NCI-H2029 (cell line): ENCODE measurements at regions not wholly inside any gene's neighbourhood (a gene's known extent, or its start where the extent isn't known, plus 50 kb on each side); places are given as distances from the start of the nearest gene placed in this dataset.

ENCODE experiments used
- DNase-seq: peaks from one replicate; lab custom pipeline; 2025; lab: John Stamatoyannopoulos, UW

DNA sequence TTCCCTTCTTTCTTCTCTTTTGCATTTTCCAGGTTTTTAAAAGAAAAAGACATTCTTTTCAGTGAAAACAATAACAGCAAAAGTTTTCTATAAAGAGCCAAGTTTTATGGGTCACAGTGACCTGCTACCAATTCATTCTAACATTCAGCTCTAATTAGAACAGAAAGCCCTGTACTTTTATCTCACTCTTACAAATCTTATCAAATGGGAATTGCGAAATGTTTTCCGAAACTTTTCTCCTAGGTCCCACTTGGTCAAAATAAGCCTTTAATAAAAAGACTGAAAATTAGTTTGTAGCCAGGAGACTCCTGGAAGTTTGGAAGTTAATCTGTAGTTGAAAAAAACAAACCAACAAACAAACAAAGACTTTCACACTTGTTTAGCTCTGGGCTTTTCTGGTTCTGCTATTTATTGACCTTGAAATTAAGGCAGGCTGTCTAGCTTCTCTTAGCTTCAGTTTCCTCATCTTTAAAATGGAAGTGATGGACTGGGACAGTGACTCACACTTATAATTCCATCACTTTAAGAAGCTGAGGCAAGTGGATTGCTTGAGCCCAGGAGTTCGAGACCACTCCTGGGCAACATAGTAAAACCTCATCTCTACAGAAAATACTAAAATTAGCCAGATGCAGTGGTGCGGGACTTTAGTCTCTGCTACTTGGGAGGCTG is 613.5 kb upstream of the CDH4 start:
- no peak for DNase-seq

DNA sequence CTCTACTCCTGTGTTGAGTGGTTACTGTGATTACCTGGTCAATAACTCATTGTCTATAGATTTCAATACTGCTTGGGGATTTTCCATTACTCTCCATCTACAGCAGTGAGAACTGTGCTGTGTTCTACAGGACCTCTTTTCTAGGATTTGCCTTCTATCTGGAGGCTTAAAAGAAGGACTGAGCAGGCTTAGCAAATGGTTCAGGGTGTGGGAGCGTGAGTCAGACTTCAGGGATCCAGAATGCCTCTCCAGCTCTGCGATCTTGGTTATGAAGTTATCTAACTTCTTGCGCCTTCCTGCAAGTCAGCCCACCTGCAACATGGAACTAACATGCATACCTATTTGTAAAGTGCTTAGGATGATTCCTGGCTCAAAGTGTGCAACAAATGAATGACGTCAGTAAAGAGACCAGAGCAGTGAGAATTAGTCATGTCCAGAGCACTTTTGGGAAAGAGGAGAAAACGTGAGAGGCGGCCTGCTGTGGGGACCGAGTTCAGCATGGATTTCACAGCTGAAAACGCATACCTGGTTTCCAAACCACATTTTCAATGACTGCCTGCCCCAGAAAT is 610.1 kb upstream of the CDH4 start:
- no peak for DNase-seq

DNA sequence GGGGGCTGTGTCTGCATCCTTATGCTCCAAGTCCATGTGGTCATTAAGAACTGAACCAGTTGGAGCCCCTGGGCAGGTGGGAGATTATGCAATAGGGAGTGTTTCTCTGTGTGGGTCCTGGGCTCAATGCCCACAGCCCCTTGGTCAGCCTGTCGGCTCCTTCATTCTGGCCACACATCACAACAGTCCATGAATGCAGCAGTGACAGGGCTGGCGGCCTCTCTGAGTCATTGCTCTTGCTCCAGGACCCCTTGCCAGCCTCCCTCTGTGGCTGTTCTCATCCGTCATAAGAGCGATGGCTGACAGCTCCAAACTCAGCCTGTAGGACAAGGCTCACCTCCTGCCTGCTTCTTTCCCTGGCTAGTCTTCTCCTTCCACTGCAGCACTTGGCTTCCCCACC is 609.5 kb upstream of the CDH4 start:
- DNase-seq = no peak

DNA sequence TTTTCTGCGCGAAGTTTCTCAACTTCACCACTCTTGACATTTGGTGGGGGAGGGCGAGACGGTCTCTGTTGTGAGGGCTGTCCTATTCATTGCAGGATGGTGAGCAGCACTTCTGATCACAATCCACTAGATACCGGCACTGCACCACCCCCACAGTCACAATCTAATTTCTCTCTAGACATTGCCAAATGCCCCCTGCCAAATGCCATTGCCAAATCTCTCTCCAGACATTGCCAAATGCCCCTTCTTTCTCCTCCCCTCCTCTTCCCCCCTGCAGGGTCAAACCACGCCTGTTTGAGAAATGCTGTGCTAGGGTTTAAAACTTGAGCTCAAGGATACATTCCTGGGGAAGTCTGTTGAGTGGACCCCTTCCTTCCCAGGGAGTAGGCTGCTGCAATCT is 603.5 kb upstream of the CDH4 start:
- DNase-seq = no peak

DNA sequence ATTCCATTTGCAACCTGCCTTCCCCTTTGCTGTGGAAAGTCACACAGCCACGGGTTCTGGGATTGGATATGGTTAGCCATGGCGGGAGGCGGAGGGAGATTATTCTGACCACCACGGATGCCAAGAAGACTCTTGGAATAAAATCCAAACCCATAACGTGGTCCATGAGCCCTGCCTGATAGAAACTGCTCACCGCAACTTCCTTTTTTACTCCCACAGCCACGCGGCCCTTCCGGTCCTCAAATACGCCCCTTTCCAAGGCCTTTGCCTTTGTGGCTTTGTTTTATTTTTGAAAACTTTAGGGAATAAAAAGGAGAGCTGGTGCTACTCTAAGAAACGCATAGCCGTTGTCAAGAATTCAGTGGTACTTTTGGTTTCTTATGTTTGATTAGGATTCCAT is 602.5 kb upstream of the CDH4 start:
- DNase-seq = no peak

DNA sequence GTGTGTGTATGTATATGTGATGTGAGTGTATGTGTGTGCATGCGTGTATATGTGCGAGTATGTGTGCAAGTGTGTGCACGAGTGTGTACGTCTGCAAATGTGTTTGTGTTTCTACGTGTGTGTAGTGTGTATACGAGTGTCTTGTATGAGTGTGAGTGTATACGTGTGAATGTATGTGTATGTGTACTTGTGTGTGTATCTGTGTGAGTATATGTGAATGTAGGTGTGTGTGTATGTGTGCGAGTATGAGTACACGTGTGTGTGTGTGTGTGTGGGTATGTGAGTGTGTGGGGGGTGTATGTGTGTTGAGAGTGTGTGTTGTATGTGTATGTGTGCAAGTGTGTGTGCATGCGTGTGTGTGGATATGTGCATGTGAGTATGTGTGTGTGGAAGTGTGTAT is 602.0 kb upstream of the CDH4 start:
- no peak for DNase-seq

DNA sequence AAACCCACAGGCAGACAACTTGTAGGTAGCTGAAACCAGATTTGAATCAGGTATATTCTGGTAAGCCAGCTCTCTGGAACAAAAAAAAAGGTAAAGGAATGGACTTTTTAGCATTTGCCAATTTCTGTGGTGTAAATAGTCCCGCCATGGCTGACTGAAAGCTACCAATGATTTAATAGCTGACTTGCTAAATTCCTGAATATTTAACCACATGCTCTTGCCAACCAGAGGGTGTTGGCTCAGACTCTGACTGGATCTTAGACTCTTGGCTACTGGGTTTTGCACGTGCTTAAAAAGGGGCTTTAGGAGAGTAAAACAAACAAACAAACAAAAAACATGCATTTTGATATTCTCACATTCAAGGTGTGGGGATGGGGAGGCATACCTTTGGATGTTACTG is 600.0 kb upstream of the CDH4 start:
- no peak for DNase-seq

DNA sequence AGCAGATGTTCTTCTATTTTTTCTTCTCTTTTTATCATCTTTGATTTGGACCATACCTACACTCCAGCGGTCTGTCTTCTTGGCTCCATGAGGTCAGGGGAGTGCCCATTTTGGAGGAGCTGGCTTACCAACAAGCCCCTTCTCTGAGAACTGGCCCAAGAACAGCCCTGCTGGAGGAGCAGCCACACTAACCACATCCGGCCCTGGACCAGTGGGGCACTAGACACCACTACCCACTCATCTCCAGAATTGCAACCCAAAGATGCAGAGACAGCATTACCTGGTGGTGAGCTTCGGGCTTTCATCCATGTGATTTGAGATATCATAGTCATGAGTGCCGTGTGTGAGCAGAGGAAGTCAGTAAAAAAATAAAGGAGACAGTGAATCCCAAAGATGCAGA is 599.4 kb upstream of the CDH4 start:
- no peak for DNase-seq

DNA sequence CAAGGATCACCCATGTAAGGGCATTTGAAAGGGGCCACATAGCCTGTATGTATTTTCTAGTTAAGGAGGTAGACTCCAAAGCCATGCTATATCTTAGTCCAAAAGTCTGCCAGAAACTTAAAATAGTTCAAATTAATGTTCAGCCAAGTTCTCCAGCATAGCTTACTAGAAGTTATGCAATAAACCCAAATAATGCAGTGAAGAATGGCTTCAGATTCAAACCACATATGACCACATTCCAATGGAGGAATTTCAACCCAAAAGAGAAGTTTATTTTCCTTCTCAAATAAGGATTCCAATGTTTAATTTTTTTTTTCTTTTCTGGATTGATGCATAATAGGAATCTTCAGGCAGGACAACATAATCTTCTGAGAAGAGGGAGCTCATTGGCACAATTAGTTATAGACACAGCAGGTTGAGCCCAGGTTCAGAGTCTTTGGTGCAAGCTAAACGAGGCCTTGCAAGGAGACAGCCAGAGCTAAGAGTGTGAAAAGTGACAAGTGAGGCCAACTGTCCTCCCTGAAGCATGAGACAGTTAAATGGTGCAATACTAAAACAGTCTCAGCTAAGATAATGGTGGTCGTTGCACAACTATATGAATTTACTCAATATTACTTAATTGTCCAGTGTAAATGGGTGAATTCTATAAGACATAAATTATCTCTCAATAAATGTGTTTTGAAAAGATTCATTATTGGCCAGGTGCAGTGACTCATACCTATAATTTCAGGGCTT is 598.8 kb upstream of the CDH4 start:
- no peak for DNase-seq

DNA sequence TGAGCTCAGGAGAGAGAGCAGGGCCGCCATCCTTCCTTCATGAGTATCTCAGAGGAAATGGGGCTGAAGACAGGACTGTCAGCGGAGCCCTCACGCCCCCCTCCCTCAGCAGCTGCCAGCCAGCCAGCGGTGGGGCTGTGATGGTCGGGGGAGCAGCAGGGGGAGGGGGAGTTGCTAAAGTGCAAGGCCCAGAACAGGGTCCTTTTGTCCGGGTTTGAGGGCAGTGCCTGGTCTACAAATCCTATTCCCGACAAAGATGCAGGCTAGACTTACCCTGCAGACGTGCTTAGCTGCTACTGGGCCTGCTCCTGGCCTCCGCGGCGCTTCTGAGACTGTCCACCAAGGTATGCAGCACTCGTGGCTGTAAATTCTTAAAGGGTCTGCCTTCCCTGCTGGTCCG is 593.4 kb upstream of the CDH4 start:
- no peak for DNase-seq

DNA sequence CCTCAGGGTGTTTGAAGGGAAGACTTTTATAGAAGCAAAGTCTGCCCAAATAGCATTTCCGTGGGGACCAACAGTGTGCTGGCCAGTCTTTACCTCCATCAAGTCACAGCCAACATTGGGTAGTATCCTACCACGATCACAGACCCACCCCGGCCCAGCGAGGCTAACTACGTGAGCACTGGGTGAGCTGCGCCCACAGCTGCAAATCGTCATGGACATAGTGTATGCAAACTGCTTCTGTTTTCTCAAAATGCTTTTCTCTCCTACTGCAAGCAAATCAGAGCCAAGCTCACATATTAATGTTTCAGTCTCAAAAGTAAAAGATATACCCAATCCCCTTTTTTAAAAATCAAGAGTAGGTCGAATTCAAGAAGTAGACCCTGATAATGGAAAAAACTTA is 592.8 kb upstream of the CDH4 start:
- no peak for DNase-seq

DNA sequence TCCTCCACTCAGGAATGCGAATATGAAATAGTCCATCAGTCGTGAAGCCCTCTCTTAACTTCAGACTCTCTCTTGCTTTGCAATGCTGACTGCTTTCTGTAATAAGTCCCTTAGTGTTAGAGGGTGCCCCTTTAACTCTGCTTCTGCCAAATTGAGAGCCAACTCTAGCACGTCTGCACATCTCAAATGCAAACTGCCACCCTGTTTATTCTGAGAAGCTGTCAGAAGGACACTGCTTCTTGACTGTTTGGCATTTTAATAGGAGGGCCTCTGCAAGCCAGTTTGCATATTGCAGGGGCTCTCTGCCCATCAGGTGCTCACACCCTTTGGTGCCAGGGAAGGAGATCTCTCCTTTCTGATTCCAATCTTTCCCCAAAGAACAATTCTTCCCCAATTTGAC is 589.8 kb upstream of the CDH4 start:
- no peak for DNase-seq

DNA sequence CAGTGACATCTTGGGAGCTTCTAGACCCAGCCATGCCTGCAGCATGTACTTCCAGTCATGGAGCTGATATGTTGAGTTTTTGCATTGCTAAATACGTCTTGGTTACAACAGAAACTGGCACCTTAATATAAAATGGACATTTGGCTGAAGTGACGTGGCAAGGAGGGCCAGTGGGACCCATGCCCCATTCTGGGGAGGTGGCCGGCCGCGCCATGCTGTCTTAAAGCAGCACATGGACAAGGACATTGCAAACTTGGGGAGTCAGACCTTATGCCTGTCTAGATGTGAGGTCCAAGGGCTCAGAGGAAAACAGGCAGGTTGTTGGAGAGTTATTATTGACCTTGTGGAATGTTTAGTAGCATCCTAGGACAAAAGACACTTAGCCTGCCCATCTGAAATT is 588.0 kb upstream of the CDH4 start:
- no peak for DNase-seq

DNA sequence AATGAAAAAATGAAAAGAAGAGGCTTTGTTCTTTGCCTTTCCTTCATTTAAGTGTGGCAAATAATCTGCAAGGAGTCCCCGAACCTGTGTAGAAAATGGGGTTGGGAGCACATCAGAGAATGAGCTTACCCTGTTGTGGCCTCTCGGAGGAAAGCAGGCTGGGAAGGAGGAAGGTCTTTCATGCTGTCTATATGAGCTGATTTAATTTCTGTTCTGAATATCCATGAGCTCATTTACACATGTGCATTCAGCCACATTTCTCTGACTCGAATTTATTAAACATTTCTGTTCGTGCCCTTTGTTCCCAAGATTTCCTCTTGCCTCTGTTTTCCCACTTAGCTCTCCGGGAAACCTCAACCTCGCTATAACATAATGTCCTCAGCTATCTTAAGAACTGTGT is 584.4 kb upstream of the CDH4 start:
- no peak for DNase-seq

DNA sequence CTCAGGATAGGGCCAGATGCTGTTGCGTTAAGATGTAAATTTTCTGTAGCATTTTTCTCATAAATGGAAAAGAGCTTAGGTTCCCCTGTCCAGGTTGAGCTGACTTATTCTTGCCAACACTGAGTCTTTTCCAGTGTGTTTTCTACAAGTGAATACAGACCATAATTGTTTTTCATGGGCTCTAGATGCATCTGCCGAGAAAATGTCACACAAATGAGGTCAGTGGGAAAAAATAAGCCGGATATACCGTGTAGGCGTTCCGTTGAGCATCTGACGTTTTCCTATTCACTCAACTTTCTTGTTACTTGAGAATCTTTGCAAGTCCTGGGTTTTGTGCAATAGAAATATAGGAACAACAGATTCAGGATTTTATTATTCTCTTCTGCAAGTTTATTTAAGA is 582.9 kb upstream of the CDH4 start:
- DNase-seq = no peak

DNA sequence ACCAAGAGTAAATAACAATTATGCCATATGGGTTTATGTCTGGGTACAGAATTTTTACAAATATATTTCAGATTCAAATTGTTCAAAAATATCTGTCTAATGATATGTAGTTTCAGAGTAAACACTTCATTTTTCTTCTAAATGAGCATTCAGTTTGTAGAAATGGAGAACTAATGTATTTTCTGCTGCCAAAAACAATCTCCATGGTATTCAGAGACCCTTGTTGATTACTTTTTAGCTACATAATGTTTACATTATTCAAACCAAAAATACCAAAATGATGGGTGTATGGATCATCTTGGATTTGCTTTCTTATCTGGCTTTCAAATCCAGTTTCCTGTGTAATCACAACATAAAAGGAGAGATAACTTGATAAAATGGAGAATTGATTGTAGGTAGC is 576.0 kb upstream of the CDH4 start:
- DNase-seq = no peak

DNA sequence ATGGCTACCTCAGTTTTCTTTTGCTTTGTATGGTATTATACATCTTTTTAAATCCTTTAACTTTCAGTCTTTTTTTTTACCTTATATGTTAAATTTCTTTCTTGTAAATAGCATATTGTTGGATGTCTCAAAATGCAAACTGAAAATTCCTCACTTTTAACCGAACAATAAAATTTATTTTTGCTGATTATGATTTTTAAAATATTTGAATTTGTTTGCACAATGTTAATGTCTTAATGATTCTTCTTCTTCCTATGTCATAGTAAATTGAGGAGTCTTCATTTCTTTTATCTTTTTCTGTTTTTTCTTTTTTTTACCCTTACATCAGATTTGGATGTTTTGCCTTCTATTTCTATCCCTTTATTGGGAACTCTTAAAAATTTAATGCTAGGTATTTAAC is 574.2 kb upstream of the CDH4 start:
- no peak for DNase-seq

DNA sequence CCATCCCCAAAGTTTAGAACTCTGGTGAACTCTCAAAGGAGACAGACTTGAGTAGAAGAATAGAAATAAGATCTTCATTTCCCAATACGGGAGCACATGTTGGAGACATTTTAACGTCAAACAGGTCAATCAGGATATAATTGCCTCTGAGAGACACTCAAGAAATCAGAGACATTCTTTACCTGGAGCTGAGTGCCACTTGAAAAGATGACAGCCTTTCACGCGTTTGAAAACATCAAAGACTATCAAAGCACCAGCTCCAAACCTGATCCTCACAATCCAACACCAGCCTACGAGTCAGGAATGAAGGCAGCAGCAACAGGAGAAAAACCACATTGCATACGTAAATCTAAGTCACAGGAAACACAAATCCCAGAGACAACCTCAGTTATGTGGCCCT is 571.5 kb upstream of the CDH4 start:
- DNase-seq = peak; percentile 9

DNA sequence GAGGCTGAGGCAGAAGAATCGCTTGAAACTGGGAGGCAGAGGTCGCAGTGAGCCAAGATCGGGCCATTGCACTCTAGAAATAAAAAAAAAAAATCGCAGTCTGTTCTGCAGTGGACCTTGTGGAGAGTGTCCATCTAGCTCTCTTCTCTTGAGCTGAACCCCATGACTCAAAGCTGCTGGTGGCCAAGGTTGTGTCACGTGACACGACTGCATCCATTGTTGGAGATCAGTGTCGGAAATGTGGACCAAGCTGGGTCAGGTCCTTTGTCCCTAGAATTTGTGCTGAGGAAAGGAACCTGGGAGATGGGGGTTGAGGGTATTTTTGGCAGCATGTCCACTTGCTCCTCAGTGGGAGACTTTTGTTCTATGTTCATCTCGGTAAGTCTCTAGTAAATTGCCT is 564.8 kb upstream of the CDH4 start:
- DNase-seq = no peak

DNA sequence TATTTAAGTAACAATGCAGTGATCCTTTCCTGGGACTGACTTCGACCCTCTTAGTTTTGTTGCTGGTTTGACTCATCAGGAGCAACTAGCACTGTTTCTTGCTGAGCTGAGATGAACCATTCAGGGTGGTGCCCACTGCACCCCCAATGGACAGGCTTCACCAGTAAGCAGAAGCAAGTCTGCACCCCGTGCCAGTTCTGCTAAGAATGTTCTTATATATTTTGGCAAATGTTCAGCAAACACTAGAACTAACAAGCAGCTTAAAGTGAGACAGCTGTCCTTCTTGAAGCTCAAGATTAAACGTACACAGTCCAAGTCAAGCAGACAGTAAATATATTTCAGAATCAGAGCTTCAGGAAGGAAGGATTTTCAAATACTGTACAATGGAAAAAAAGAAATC is 561.3 kb upstream of the CDH4 start:
- DNase-seq = no peak

DNA sequence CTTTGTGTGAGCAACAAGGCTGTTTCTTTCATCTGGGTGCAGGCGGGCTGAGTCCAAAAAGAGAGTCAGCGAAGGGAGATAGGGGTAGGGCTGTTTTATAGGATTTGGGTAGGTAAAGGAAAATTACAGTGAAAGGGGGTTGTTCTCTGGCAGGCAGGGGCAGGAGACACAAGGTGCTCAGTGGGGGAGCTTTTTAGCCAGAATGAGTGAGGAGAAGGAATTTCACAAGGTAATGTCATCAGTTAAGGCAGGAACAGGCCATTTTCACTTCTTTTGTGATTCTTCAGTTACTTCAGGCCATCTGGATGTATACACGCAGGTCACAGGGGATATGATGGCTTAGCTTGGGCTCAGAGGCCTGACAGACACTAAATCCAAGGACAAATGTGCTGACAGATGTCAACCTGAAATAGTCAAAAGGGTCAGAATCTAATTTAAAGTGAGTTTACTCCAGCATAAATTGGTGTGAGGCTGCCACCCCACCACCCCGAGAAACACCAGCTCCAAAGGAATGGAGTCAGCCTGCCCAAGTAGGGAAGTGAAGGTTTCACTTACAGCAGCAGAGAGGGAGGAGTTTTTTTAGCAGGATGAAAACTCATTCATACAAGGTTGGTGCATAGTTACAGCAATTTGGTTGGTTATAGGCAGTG is 560.0 kb upstream of the CDH4 start:
- DNase-seq = no peak

DNA sequence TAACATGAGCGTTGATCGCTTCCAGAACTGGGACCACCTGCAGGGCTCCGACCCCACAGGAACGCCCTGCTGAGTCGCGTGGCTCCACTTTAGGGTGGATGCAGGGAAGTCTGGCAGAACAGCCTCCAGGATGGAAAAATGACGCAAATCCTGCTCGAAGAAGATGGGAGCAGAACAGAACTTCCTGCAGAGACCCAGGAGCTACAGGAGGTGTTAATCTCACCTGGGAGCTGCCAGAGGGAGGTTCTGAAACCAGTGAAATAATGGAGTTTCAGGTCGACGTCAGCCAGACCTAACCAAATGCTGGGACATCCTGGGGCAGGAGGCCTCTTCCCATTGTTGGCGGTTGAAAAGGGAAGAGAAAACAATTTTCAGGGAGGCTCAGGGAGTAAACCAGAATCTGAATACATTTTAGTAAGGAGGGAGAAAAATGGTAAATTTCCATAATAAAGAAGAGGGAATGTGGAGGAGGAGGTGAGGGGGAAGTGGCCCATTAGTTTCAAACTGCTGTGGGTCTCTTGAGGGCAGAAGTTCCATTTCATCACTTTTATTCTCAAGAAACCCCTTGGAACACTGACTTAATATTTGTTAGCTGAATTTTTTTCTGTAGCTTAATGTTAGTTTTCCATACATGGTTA is 558.4 kb upstream of the CDH4 start:
- no peak for DNase-seq

DNA sequence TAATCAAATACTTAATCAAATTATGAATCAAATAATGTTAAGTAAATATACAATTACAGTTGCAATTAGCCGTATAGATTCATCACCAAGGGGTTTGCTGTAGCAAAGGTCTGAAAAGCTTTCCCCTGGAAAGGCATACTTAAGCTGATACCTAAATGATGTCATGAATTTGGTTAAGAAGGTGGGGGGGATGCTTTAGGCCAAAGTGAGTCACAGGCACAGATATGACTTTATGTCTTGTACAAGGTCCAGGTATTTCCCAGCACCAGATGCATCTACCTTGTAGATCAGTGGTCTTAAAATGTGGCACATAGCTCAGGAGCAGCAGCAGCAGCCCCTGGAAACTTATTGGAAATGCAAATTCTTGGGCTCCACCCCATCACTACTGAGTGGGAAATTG is 557.3 kb upstream of the CDH4 start:
- DNase-seq = no peak
